SK-N-DZ (cell line): ENCODE measurements at regions not wholly inside any gene's neighbourhood (a gene's known extent, or its start where the extent isn't known, plus 50 kb on each side); places are given as distances from the start of the nearest gene placed in this dataset.
A peak's percentile ranks its signal among the peaks of the same experiment; 100 is the strongest.
"Not testable (repeated sequence)": the region's sequence is repeated elsewhere in the genome, so short reads cannot be mapped to it uniquely, and the experiment has no call there.

Experiments
- DNase-seq: peaks from one replicate; pipeline ENCODE4 v3.0.0-alpha.2; 2015; ENCODE audit warnings: low spot score

GRCh38 chr3:80618295-80619256 lies 850.8 kb upstream of the ROBO1 start:
- peak; percentile 32 for DNase-seq

GRCh38 chr3:80612366-80612765 lies 844.6 kb upstream of the ROBO1 start:
- no peak for DNase-seq

- not testable (repeated sequence) for DNase-seq
Observed at GRCh38 chr3:80608072-80608471, 840.3 kb upstream of the ROBO1 start.

- DNase-seq, result no peak
Observed at GRCh38 chr3:80606073-80606472, 838.3 kb upstream of the ROBO1 start.

GRCh38 chr3:80601479-80601878 lies 833.7 kb upstream of the ROBO1 start:
- DNase-seq, result no peak

GRCh38 chr3:80592792-80593191 lies 825.0 kb upstream of the ROBO1 start:
- DNase-seq, result no peak

GRCh38 chr3:80586338-80586737 lies 818.5 kb upstream of the ROBO1 start:
- no peak for DNase-seq

GRCh38 chr3:80580146-80580545 lies 812.3 kb upstream of the ROBO1 start:
- DNase-seq, result no peak

- peak; percentile 70 for DNase-seq
Observed at GRCh38 chr3:80564391-80564790, 796.6 kb upstream of the ROBO1 start.

GRCh38 chr3:80559701-80560100 lies 791.9 kb upstream of the ROBO1 start:
- no peak for DNase-seq

- DNase-seq, result peak; percentile 8
Observed at GRCh38 chr3:80556763-80557162, 789.0 kb upstream of the ROBO1 start.

GRCh38 chr3:80554304-80554703 lies 786.5 kb upstream of the ROBO1 start:
- DNase-seq, result no peak

GRCh38 chr3:80553211-80553610 lies 785.4 kb upstream of the ROBO1 start:
- DNase-seq, result no peak

GRCh38 chr3:80550174-80550573 lies 782.4 kb upstream of the ROBO1 start:
- peak; percentile 41 for DNase-seq

- DNase-seq, result no peak
Observed at GRCh38 chr3:80549173-80549572, 781.4 kb upstream of the ROBO1 start.

GRCh38 chr3:80543154-80543553 lies 775.4 kb upstream of the ROBO1 start:
- DNase-seq, result peak; percentile 73

GRCh38 chr3:80542456-80542855 lies 774.7 kb upstream of the ROBO1 start:
- DNase-seq, result peak; percentile 52

GRCh38 chr3:80537680-80538079 lies 769.9 kb upstream of the ROBO1 start:
- no peak for DNase-seq

- DNase-seq, result no peak
Observed at GRCh38 chr3:80535286-80535685, 767.5 kb upstream of the ROBO1 start.

GRCh38 chr3:80533553-80533952 lies 765.8 kb upstream of the ROBO1 start:
- DNase-seq, result no peak

- DNase-seq, result no peak
Observed at GRCh38 chr3:80526153-80526552, 758.4 kb upstream of the ROBO1 start.

- no peak for DNase-seq
Observed at GRCh38 chr3:80521081-80521480, 753.3 kb upstream of the ROBO1 start.

GRCh38 chr3:80519436-80519835 lies 751.6 kb upstream of the ROBO1 start:
- DNase-seq, result peak; percentile 3
